PC-3 (cell line): ENCODE measurements at regions not wholly inside any gene's neighbourhood (a gene's known extent, or its start where the extent isn't known, plus 50 kb on each side); places are given as distances from the start of the nearest gene placed in this dataset.

Source experiments
- ATAC-seq: fragments of 200-7000 bp; cut with Tn5 transposase; 2 replicates; pipeline ENCODE4 v1.9.1; 2020; ENCODE audit warnings: mild to moderate bottlenecking, moderate library complexity
- BruUV-seq: library from RNA; stranded (reverse); fragments of 400-500 nt; replicated peaks from 2 replicates; lab custom pipeline; 2021; lab: Mats Ljungman, UMichigan
- CTCF ChIA-PET: fragments of 300-600 bp; sonication (Branson Sonifier 250); formaldehyde crosslinking; loops from one replicate; lab custom pipeline; 2022; ENCODE audit warnings: antibody characterized with exemption; lab: Charles Lee
- POLR2A ChIA-PET: fragments of 300-600 bp; sonication (Branson Sonifier 250); formaldehyde crosslinking; loops from one replicate; lab custom pipeline; 2022; ENCODE audit warnings: antibody characterized with exemption; ENCODE audit not compliant: unreplicated experiment; lab: Charles Lee
- DNase-seq: peaks from one replicate; pipeline ENCODE4 v3.0.0-alpha.2; 2015
- H2AFZ ChIP-seq: fragments of 300-600 bp; sonication (generic); 2 replicates; pipeline ENCODE4 v1.6.0; 2016; ENCODE audit warnings: antibody characterized with exemption, low read length
- H3F3A ChIP-seq: fragments of 300-600 bp; sonication (generic); one replicate; pipeline ENCODE4 v1.6.0; 2017; ENCODE audit warnings: antibody characterized with exemption, low read length, control low read depth, mild to moderate bottlenecking; ENCODE audit not compliant: unreplicated experiment
- H3K27ac ChIP-seq: fragments of 300-600 bp; sonication (generic); 2 replicates; pipeline ENCODE4 v1.5.1; 2016; ENCODE audit warnings: mild to moderate bottlenecking, low read length
- H3K27me3 ChIP-seq: fragments of 300-600 bp; sonication (generic); 2 replicates; pipeline ENCODE4 v1.6.1; 2016; ENCODE audit warnings: low read length, mixed read lengths
- H3K36me3 ChIP-seq: fragments of 300-600 bp; sonication (generic); 2 replicates; pipeline ENCODE4 v1.6.1; 2016; ENCODE audit warnings: low read depth, mixed run types, low read length, mixed read lengths
- H3K4me1 ChIP-seq: fragments of 300-600 bp; sonication (generic); 2 replicates; pipeline ENCODE4 v1.5.1; 2016; ENCODE audit warnings: low read length; ENCODE audit not compliant: insufficient read depth
- H3K4me2 ChIP-seq: fragments of 300-600 bp; sonication (generic); 2 replicates; pipeline ENCODE4 v1.6.0; 2016; ENCODE audit warnings: low read length
- H3K4me3 ChIP-seq: fragments of 300-600 bp; sonication (generic); 2 replicates; pipeline ENCODE4 v1.5.1; 2016; ENCODE audit warnings: mild to moderate bottlenecking, low read length, mixed read lengths
- H3K79me2 ChIP-seq: fragments of 300-600 bp; sonication (generic); 2 replicates; pipeline ENCODE4 v1.6.1; 2017; ENCODE audit warnings: low read length, mixed read lengths
- H3K9ac ChIP-seq: fragments of 300-600 bp; sonication (generic); 2 replicates; pipeline ENCODE4 v1.6.0; 2016; ENCODE audit warnings: mild to moderate bottlenecking, low read length
- H3K9me2 ChIP-seq: fragments of 300-600 bp; sonication (generic); replicated peaks from 2 replicates; pipeline ENCODE4 v1.6.1; 2016; ENCODE audit warnings: mixed run types, low read length, mixed read lengths
- H3K9me3 ChIP-seq: fragments of 300-600 bp; sonication (generic); 2 replicates; pipeline ENCODE4 v1.6.1; 2016; ENCODE audit warnings: low read length, mixed read lengths
- H4K20me1 ChIP-seq: fragments of 300-600 bp; sonication (generic); 2 replicates; pipeline ENCODE4 v1.6.1; 2016; ENCODE audit warnings: low read length, mixed read lengths
- CTCF ChIP-seq: fragments of 300-600 bp; sonication (generic); conservative IDR thresholded peaks from 2 replicates; pipeline ENCODE4 v1.5.1; 2017; ENCODE audit warnings: antibody characterized with exemption, low read depth, mild to moderate bottlenecking, low read length
- EZH2 ChIP-seq: fragments of 300-600 bp; sonication (generic); IDR thresholded peaks from one replicate; pipeline ENCODE4 v1.6.1; 2017; ENCODE audit warnings: antibody characterized with exemption, mild to moderate bottlenecking, low read length; ENCODE audit not compliant: unreplicated experiment
- EZH2phosphoT487 ChIP-seq: fragments of 300-600 bp; sonication (generic); IDR thresholded peaks from 2 replicates; pipeline ENCODE4 v1.6.1; 2018; ENCODE audit warnings: mild to moderate bottlenecking, antibody characterized with exemption, low read length, borderline replicate concordance
- intact Hi-C: fragments of 100-400 bp; cut with micrococcal nuclease; formaldehyde crosslinking; loops from 2 replicates; pipeline ENCODE4 v1.9.0; 2023

GRCh38 chr10:43846968-43847367 lies 198.3 kb upstream of the ZNF32 start:
- no peak for TF ChIP-seq EZH2
- no peak for TF ChIP-seq EZH2phosphoT487
- no peak for TF ChIP-seq CTCF
- H3K36me3 ChIP-seq: no peaks in the 10 kb centered on the region
- intact Hi-C loops: no loop called here
- no peaks in the 10 kb centered on the region for H3K79me2 ChIP-seq
- no peak overlapping the region for H3K27ac ChIP-seq
- H3K9ac ChIP-seq: no peak overlapping the region
- ChIA-PET POLR2A (no interaction called here), CTCF (interaction anchor here (0.5 kb wide), 1 partner anchor 91 kb away, joined by 4 read pairs; no protein-coding TSS in a partner anchor)
- ATAC-seq (no peak), DNase-seq (no peak)
- no peak overlapping the region for H3K4me3 ChIP-seq
- no peaks in the 10 kb centered on the region for H3K9me3 ChIP-seq
- H4K20me1 ChIP-seq: no peaks in the 10 kb centered on the region
- no peaks in the 10 kb centered on the region for H3K4me1 ChIP-seq
- no peaks in the 10 kb centered on the region for H3K27me3 ChIP-seq
- BruUV-seq: no TSS peak
- no peaks in the 10 kb centered on the region for H3F3A ChIP-seq
- H3K9me2 ChIP-seq: no peaks in the 10 kb centered on the region
- no peak overlapping the region for H2AFZ ChIP-seq
- no peak overlapping the region for H3K4me2 ChIP-seq

- no peak overlapping the region for H3K4me2 ChIP-seq
- intact Hi-C loops: no loop called here
- H3K27ac ChIP-seq: no peak overlapping the region
- POLR2A ChIA-PET: no interaction called here
- no peaks in the 10 kb centered on the region for H3K79me2 ChIP-seq
- H3K4me1 ChIP-seq: no peaks in the 10 kb centered on the region
- H2AFZ ChIP-seq: no peak overlapping the region
- CTCF ChIA-PET: no interaction called here
- no peak for ATAC-seq
- H3K9ac ChIP-seq: no peak overlapping the region
- H3K36me3 ChIP-seq: no peaks in the 10 kb centered on the region
- TF ChIP-seq EZH2phosphoT487: no peak
- TF ChIP-seq EZH2: no peak
- no peak for TF ChIP-seq CTCF
- no peak overlapping the region for H3K4me3 ChIP-seq
- H4K20me1 ChIP-seq: no peaks in the 10 kb centered on the region
- BruUV-seq: no TSS peak
- no peaks in the 10 kb centered on the region for H3F3A ChIP-seq
- no peaks in the 10 kb centered on the region for H3K9me3 ChIP-seq
- no peak for DNase-seq
- H3K9me2 ChIP-seq: no peaks in the 10 kb centered on the region
- no peaks in the 10 kb centered on the region for H3K27me3 ChIP-seq
Observed at GRCh38 chr10:43846187-43846680, 197.6 kb upstream of the ZNF32 start.

GRCh38 chr10:43845121-43845520 lies 196.4 kb upstream of the ZNF32 start:
- Histone ChIP-seq H3K9me3 (no peaks in the 10 kb centered on the region), H3K4me2 (no peak overlapping the region), H3K4me3 (no peak overlapping the region), H3K36me3 (no peaks in the 10 kb centered on the region), H2AFZ (no peak overlapping the region), H3K9me2 (no peaks in the 10 kb centered on the region), H3K27ac (no peak overlapping the region), H3F3A (no peaks in the 10 kb centered on the region), H3K9ac (no peak overlapping the region), H4K20me1 (no peaks in the 10 kb centered on the region), H3K4me1 (no peaks in the 10 kb centered on the region), H3K79me2 (no peaks in the 10 kb centered on the region), H3K27me3 (no peaks in the 10 kb centered on the region)
- DNase-seq: no peak
- POLR2A ChIA-PET: no interaction called here
- TF ChIP-seq EZH2phosphoT487: no peak
- no peak for TF ChIP-seq CTCF
- no peak for TF ChIP-seq EZH2
- CTCF ChIA-PET: no interaction called here
- intact Hi-C loops: no loop called here
- BruUV-seq: no TSS peak
- no peak for ATAC-seq
